Neural cell (in vitro differentiated cells): ENCODE measurements at regions not wholly inside any gene's neighbourhood (a gene's known extent, or its start where the extent isn't known, plus 50 kb on each side); places are given as distances from the start of the nearest gene placed in this dataset.

Source experiments
- RAD21 ChIP-seq: fragments of 450-650 bp; conservative IDR thresholded peaks from 2 replicates; pipeline ENCODE4 v1.6.1; 2014; ENCODE audit warnings: antibody characterized with exemption, mild to moderate bottlenecking, moderate library complexity
- SMC3 ChIP-seq: fragments of 450-650 bp; conservative IDR thresholded peaks from 2 replicates; pipeline ENCODE4 v1.6.1; 2014; ENCODE audit warnings: antibody characterized with exemption, mild to moderate bottlenecking, moderate library complexity; ENCODE audit not compliant: poor library complexity
- TF ChIP-seq, protein P1 (sequence below): fragments of 450-650 bp; IDR thresholded peaks from 2 replicates; pipeline ENCODE4 v1.5.1; 2014; ENCODE audit warnings: antibody characterized with exemption, mild to moderate bottlenecking, moderate library complexity; ENCODE audit not compliant: poor library complexity, severe bottlenecking
- TF ChIP-seq, protein P2 (sequence below): IDR thresholded peaks from 2 replicates; pipeline ENCODE4 v1.6.1; 2012; ENCODE audit warnings: borderline replicate concordance

- TF ChIP-seq, protein P1, sequence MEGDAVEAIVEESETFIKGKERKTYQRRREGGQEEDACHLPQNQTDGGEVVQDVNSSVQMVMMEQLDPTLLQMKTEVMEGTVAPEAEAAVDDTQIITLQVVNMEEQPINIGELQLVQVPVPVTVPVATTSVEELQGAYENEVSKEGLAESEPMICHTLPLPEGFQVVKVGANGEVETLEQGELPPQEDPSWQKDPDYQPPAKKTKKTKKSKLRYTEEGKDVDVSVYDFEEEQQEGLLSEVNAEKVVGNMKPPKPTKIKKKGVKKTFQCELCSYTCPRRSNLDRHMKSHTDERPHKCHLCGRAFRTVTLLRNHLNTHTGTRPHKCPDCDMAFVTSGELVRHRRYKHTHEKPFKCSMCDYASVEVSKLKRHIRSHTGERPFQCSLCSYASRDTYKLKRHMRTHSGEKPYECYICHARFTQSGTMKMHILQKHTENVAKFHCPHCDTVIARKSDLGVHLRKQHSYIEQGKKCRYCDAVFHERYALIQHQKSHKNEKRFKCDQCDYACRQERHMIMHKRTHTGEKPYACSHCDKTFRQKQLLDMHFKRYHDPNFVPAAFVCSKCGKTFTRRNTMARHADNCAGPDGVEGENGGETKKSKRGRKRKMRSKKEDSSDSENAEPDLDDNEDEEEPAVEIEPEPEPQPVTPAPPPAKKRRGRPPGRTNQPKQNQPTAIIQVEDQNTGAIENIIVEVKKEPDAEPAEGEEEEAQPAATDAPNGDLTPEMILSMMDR = no peak
- TF ChIP-seq, protein P2, sequence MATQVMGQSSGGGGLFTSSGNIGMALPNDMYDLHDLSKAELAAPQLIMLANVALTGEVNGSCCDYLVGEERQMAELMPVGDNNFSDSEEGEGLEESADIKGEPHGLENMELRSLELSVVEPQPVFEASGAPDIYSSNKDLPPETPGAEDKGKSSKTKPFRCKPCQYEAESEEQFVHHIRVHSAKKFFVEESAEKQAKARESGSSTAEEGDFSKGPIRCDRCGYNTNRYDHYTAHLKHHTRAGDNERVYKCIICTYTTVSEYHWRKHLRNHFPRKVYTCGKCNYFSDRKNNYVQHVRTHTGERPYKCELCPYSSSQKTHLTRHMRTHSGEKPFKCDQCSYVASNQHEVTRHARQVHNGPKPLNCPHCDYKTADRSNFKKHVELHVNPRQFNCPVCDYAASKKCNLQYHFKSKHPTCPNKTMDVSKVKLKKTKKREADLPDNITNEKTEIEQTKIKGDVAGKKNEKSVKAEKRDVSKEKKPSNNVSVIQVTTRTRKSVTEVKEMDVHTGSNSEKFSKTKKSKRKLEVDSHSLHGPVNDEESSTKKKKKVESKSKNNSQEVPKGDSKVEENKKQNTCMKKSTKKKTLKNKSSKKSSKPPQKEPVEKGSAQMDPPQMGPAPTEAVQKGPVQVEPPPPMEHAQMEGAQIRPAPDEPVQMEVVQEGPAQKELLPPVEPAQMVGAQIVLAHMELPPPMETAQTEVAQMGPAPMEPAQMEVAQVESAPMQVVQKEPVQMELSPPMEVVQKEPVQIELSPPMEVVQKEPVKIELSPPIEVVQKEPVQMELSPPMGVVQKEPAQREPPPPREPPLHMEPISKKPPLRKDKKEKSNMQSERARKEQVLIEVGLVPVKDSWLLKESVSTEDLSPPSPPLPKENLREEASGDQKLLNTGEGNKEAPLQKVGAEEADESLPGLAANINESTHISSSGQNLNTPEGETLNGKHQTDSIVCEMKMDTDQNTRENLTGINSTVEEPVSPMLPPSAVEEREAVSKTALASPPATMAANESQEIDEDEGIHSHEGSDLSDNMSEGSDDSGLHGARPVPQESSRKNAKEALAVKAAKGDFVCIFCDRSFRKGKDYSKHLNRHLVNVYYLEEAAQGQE = no peak
- TF ChIP-seq RAD21 = no peak
- TF ChIP-seq SMC3 = no peak
Observed at GRCh38 chr4:14850455-14851097, 151.7 kb upstream of the CPEB2 start.
